ENCODE measurements at regions not wholly inside any gene's neighbourhood (a gene's known extent, or its start where the extent isn't known, plus 50 kb on each side); places are given as distances from the start of the nearest gene placed in this dataset.

GRCh38 chr10:10014846-10015245, 1002.8 kb upstream of the CELF2 start:
- intact Hi-C loops (cut with DNase I) = no loop called here
- H3K9me3 ChIP-seq = no peaks in the 10 kb centered on the region
- H3K4me3 ChIP-seq = no peak overlapping the region
- 91% methylated on average over 1 of the region's 1 CpG for WGBS
- no peak overlapping the region for H3K27ac ChIP-seq
- H3K4me1 ChIP-seq (replicated peaks) = no peaks in the 10 kb centered on the region
- TF ChIP-seq POLR2A (IDR thresholded peaks at IDR 0.05) = no peak
- H3K27me3 ChIP-seq (replicated peaks; ENCODE audit: insufficient read depth) = no peaks in the 10 kb centered on the region
- DNase-seq (ENCODE audit: low spot score) = no peak
- H3K36me3 ChIP-seq = no peaks in the 10 kb centered on the region

DNA sequence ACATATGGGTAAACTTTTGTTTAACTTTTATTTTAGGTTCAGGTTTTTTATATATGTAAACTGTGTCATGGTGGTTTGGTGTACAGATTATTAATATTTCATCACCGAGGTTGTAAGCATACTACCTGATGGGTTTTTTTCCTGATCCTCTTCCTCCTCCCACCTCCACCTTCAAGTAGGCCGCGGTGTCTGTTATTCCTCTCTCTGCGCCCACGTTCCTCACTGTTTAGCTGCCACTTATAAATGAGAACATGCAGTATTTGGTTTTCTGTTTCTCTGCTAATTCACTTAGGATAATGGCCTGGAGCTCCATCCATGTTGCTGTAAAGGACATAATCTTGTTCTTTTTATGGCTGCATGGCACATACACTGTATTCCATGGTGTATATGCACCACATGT, 1000.0 kb upstream of the CELF2 start:
- TF ChIP-seq POLR2AphosphoS5 (IDR thresholded peaks at IDR 0.05) (no peak), POLR2A (IDR thresholded peaks at IDR 0.05) (no peak), CTCF (IDR thresholded peaks at IDR 0.05) (no peak)
- no peaks in the 10 kb centered on the region for H3K27me3 ChIP-seq (replicated peaks; ENCODE audit: insufficient read depth)
- no peaks in the 10 kb centered on the region for H3K36me3 ChIP-seq
- 75% methylated on average over 5 of the region's 5 CpGs for WGBS
- no peak for DNase-seq (ENCODE audit: low spot score)
- intact Hi-C loops (cut with DNase I) = no loop called here
- H3K4me1 ChIP-seq (replicated peaks) = no peaks in the 10 kb centered on the region
- no peak overlapping the region for H3K4me3 ChIP-seq
- no peak overlapping the region for H3K27ac ChIP-seq
- no peaks in the 10 kb centered on the region for H3K9me3 ChIP-seq

- DNase-seq (ENCODE audit: low spot score) = no peak
- WGBS = 24% methylated on average over 1 of the region's 1 CpG
- intact Hi-C loops (cut with DNase I) = no loop called here
- no peaks in the 10 kb centered on the region for H3K36me3 ChIP-seq
- H3K27ac ChIP-seq = no peak overlapping the region
- H3K9me3 ChIP-seq = no peaks in the 10 kb centered on the region
- H3K4me3 ChIP-seq = no peak overlapping the region
- no peaks in the 10 kb centered on the region for H3K27me3 ChIP-seq (replicated peaks; ENCODE audit: insufficient read depth)
- no peaks in the 10 kb centered on the region for H3K4me1 ChIP-seq (replicated peaks)
- TF ChIP-seq CTCF (IDR thresholded peaks at IDR 0.05) (no peak), POLR2AphosphoS5 (IDR thresholded peaks at IDR 0.05) (no peak), POLR2A (IDR thresholded peaks at IDR 0.05) (no peak)
These were observed 996.7 kb upstream of the CELF2 start for GRCh38 chr10:10020945-10021344.

DNA sequence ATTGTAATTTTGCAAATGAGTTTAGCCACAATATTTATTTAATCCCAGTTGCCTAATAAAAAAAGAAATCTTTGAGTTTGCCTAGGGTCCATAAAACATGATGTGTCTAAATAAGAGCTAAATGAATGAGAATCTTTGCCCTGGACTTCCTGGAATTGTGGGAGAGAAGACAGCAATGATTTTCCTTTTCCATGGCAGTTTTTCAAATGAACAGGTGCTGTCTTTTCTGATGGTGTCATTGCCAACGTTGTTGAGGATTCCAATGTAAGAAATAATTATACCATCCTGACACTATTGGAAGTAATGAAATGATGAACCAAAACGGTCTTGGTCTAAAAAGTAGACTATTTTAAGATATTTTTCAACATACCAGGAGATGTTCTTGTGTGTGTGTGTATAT, 984.7 kb upstream of the CELF2 start:
- no peaks in the 10 kb centered on the region for H3K9me3 ChIP-seq
- no peak for DNase-seq (ENCODE audit: low spot score)
- H3K4me1 ChIP-seq (replicated peaks) = no peaks in the 10 kb centered on the region
- WGBS = 59% methylated on average over 2 of the region's 2 CpGs
- TF ChIP-seq POLR2A (IDR thresholded peaks at IDR 0.05) (no peak), POLR2AphosphoS5 (IDR thresholded peaks at IDR 0.05) (no peak), CTCF (IDR thresholded peaks at IDR 0.05) (no peak)
- intact Hi-C loops (cut with DNase I) = no loop called here
- H3K27me3 ChIP-seq (replicated peaks; ENCODE audit: insufficient read depth) = no peaks in the 10 kb centered on the region
- no peak overlapping the region for H3K27ac ChIP-seq
- H3K4me3 ChIP-seq = no peak overlapping the region
- H3K36me3 ChIP-seq = no peaks in the 10 kb centered on the region

- no peak for TF ChIP-seq CTCF (IDR thresholded peaks at IDR 0.05)
- no peak for TF ChIP-seq POLR2AphosphoS5 (IDR thresholded peaks at IDR 0.05)
- TF ChIP-seq POLR2A (IDR thresholded peaks at IDR 0.05) = no peak
These were observed 979.3 kb upstream of the CELF2 start for GRCh38 chr10:10038348-10038747.

More at GRCh38 chr10:10038348-10038747, 979.3 kb upstream of the CELF2 start:
- DNase-seq (ENCODE audit: low spot score) = no peak
- no peak overlapping the region for H3K27ac ChIP-seq
- no peak overlapping the region for H3K4me3 ChIP-seq
- intact Hi-C loops (cut with DNase I) = no loop called here
- no peaks in the 10 kb centered on the region for H3K36me3 ChIP-seq
- H3K4me1 ChIP-seq (replicated peaks) = no peaks in the 10 kb centered on the region
- no peaks in the 10 kb centered on the region for H3K9me3 ChIP-seq
- H3K27me3 ChIP-seq (replicated peaks; ENCODE audit: insufficient read depth) = no peaks in the 10 kb centered on the region
